WI38 (cell line): ENCODE measurements at regions not wholly inside any gene's neighbourhood (a gene's known extent, or its start where the extent isn't known, plus 50 kb on each side); places are given as distances from the start of the nearest gene placed in this dataset.
"Not testable (repeated sequence)": the region's sequence is repeated elsewhere in the genome, so short reads cannot be mapped to it uniquely, and the experiment has no call there.

Experiments
- H3K4me3 ChIP-seq: 2 replicates; pipeline ENCODE4 v1.5.1; 2011; ENCODE audit warnings: low read depth, mild to moderate bottlenecking, control low read depth, low read length
- TF ChIP-seq, protein P1 (sequence below): IDR thresholded peaks from 2 replicates; pipeline ENCODE4 v1.5.1; 2012; ENCODE audit warnings: low read depth, mild to moderate bottlenecking, control low read depth, low read length

DNA sequence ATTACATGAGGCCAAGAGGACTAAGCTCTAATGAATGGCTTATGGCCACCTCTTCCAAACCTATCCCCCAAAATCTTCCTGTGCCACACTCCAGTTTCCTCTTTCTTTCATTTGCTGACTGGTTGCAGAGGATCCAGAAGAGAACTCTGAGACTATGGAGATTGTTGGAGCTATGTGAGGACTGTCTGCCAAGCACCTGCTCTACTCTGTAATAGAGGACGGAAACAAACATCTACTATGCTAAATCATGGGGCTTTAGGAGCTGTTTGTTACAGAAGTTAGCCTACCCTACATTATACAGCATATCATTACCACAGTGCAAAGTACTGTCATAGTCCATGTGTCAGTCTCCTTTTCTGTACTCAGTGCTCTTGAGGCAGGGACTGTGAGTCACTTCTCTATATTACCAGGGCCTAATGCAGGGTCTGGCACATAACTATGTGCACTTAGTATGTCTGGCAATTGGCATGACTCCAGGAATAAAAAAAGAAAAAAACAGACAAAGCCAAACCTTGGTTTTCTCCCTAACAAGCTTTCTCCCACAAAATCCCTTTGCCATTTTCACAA is 95.1 kb downstream of the RPAP3 start:
- TF ChIP-seq, protein P1, sequence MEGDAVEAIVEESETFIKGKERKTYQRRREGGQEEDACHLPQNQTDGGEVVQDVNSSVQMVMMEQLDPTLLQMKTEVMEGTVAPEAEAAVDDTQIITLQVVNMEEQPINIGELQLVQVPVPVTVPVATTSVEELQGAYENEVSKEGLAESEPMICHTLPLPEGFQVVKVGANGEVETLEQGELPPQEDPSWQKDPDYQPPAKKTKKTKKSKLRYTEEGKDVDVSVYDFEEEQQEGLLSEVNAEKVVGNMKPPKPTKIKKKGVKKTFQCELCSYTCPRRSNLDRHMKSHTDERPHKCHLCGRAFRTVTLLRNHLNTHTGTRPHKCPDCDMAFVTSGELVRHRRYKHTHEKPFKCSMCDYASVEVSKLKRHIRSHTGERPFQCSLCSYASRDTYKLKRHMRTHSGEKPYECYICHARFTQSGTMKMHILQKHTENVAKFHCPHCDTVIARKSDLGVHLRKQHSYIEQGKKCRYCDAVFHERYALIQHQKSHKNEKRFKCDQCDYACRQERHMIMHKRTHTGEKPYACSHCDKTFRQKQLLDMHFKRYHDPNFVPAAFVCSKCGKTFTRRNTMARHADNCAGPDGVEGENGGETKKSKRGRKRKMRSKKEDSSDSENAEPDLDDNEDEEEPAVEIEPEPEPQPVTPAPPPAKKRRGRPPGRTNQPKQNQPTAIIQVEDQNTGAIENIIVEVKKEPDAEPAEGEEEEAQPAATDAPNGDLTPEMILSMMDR, result no peak

DNA sequence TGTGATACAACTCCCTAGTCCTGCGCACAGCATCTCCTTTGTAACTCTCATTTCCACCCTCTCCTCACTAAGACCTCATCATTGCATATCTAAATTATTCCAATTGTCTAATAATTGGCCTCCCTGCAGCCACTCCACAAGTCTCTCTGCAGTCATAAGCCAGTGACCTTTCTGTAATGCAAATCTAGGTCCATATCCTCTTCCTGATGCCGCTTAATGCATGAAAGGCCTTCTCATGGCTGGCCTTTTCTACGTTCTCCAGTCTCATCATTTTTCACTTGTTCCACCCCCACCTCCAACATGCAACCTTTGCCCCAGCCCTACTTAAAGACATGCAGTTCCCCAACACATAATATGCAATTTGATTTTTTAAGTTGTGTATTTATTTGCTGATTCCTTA is 96.0 kb downstream of the RPAP3 start:
- H3K4me3 ChIP-seq, result no peak overlapping the region
- TF ChIP-seq, protein P1, result no peak

More for the DNA sequence above, 95.1 kb downstream of the RPAP3 start:
- no peak overlapping the region for H3K4me3 ChIP-seq

DNA sequence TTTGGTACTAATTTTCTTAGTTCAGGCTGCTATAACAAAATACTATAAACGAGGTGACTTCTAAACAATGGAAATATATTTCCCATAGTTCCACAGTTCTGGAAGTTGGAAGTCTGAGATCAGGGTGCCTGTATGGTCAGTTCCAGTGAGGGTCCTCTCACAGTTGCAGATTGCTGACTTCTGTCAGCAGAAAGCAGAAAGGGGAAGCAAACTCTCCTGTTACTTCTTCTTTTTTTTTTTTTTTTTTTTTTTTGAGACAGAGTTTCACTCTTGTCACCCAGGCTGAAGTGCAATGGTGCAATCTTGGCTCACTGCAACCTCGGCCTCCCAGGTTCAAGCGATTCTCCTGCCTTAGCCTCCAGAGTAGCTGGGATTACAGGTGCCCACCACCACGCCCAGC is 97.2 kb downstream of the RPAP3 start:
- H3K4me3 ChIP-seq, result not testable (repeated sequence)

DNA sequence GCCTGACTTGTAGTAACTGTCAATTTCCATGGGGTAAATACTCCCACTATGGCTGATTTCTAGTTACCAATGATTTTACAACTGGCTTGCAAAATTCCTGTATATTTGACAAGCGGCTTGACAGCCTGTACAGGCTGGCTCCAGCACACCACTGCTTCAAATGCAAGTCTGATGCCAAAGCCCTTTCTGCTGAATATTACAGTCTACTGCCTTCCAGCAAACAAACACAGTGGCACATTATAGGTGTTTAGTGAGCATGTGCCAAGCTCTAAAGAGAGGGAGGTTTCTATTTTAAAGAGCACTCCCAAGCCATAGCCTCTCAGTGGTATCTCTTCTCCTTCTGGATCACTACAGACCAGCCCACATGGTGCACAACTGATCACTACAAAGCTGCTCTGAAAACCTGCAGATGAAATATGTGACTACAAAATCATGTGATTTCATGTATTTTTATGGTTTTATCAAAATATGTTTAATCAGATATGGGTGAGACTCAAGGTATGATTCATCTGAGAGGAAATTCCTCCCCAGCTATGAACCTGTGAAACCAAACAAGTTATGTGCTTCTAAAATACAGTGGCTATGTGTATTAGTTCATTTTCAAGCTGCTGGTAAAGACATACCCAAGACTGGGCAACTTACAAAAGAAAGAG is 101.5 kb downstream of the RPAP3 start:
- no peak overlapping the region for H3K4me3 ChIP-seq
- TF ChIP-seq, protein P1, result no peak

DNA sequence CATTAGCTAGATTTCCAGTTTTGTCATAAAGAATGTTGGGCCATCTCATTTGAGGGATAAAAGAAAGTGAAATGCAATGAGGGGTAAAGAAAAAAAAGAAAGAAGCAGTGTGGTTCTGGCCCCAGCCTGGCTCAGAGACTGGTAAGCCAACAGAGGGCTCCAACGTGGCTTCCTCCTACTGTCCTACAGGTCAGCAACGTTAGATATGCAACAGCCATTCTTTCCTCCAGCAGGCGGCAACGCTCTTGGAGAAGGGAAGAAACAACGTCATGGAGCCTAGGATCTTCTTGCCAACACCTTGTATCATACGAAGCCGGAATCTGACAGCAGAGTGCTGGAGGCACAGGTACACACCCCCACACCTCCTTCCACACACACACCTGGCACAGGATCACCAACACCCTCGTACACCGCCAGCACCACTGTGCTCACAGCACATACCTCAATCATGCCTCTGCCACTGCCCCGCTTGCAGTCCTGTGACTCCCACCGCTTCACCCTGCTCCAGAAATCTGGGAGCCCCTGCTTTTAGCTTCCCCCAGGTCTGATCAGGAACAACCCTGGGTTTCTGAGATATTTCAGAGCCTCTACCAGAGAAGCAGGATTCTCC is 102.8 kb downstream of the RPAP3 start:
- TF ChIP-seq, protein P1, result no peak
- no peak overlapping the region for H3K4me3 ChIP-seq

DNA sequence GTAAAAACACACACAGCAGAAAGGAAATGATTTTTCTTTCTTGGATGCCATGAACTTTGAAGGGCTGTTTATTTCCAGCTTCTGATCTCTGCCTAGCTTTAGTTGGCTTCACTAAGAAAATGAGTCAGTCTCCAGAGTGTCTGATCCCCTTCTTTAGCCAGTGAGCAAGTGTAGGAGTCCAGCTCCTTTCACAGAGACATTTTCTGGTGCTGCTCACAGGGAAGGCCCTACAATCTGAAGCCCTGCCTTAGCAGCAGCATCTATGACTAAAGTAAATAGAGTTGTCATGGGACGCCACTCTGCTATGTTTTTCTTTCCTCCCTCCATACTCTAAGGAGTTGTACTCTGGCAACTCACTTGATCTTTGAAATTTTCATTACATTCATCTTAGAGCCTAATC is 103.5 kb downstream of the RPAP3 start:
- TF ChIP-seq, protein P1, result no peak
- no peak overlapping the region for H3K4me3 ChIP-seq

DNA sequence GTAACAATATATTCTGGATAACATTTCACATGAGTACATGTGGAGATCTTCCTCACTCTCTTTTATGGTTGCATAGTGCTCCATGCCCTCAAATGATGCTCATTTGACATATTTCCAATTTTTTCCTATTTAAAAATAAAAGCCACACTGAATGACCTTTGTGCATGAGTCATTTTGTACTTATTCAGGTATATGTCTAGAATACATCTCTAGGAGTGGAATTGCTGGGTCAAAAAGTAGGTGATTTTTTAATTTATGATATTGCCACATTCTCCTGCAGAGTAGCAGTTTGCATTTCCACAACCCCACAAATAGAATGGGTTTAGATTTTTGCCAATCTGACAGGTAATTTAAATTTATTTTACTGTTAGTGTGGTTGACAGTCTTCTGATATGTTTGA is 104.8 kb downstream of the RPAP3 start:
- no peak overlapping the region for H3K4me3 ChIP-seq
- TF ChIP-seq, protein P1, result no peak
